ENCODE measurements at regions not wholly inside any gene's neighbourhood (a gene's known extent, or its start where the extent isn't known, plus 50 kb on each side); places are given as distances from the start of the nearest gene placed in this dataset.

- no TSS peak for BruUV-seq (replicated peaks)
- Histone ChIP-seq H3K4me3 (replicated peaks in 1 of 3; ENCODE audit: insufficient read depth in 1 of 3, low read depth in 2 of 3, low read length in 3 of 3) (no peak overlapping the region), H3K36me3 (replicated peaks in 1 of 2; ENCODE audit: control insufficient read depth in 1 of 2, insufficient read depth in 2 of 2, low read length in 2 of 2) (no peaks in the 10 kb centered on the region), H3K4me2 (ENCODE audit: low read depth, low read length) (no peak overlapping the region), H4K20me1 (ENCODE audit: insufficient read depth, low read length) (no peaks in the 10 kb centered on the region), H3K9me3 (ENCODE audit: low read length) (no peaks in the 10 kb centered on the region), H3K9ac (ENCODE audit: insufficient read depth, low read depth, low read length) (no peak overlapping the region), H3K27ac (ENCODE audit: extremely low read length, insufficient read depth, low read length) (no peak overlapping the region), H3K27me3 (ENCODE audit: control insufficient read depth in 1 of 2, insufficient read depth in 2 of 2, low read length in 2 of 2) (no peaks in the 10 kb centered on the region), H2AFZ (ENCODE audit: low read length) (no peak overlapping the region), H3K4me1 (ENCODE audit: insufficient read depth, low read length) (peaks cover 12% of the 10 kb centered on the region), H3K79me2 (ENCODE audit: insufficient read depth, low read length) (no peaks in the 10 kb centered on the region)
- DNase-seq (ENCODE audit: low spot score) (no peak), FAIRE-seq (no peak), ATAC-seq (no peak)
- in situ Hi-C loops (cut with HindIII; ENCODE audit: extremely low pct_ligation_motif_present, low pct_unique_long_range_greater_than_20kb), result no loop called here
- intact Hi-C loops (cut with micrococcal nuclease; ENCODE audit: unreplicated experiment), result no loop called here
- ChIA-PET CTCF (ENCODE audit: low intra/inter-chr PET ratio, low total read pairs) (no interaction called here), POLR2A (no interaction called here)
- no peak for TF ChIP-seq ZBTB7A (CRISPR knock-in tag; IDR thresholded peaks at IDR 0.05)
- no peak for TF ChIP-seq SRSF1 (optimal IDR thresholded peaks at IDR 0.05; ENCODE audit: low read depth, low read length)
- no peak for TF ChIP-seq EED (CRISPR knock-in tag; IDR thresholded peaks at IDR 0.05)
- no peak for TF ChIP-seq ZNF367 (CRISPR knock-in tag; IDR thresholded peaks at IDR 0.05; ENCODE audit: borderline replicate concordance)
- TF ChIP-seq SMYD3 (CRISPR knock-in tag; IDR thresholded peaks at IDR 0.05), result no peak
- TF ChIP-seq SYNCRIP (IDR thresholded peaks at IDR 0.05; ENCODE audit: insufficient read depth, low read depth, low read length), result no peak
- no peak for TF ChIP-seq MLLT10 (CRISPR knock-in tag; IDR thresholded peaks at IDR 0.05)
- 78% methylated on average over 3 of the region's 3 CpGs for WGBS (ENCODE audit: low lambda C conversion rate)
Observed at GRCh38 chr2:114157057-114157385, 267.1 kb downstream of the ACTR3 start.

GRCh38 chr2:114160263-114160981, 270.5 kb downstream of the ACTR3 start:
- no peaks in the 10 kb centered on the region for H3K36me3 ChIP-seq (replicated peaks in 1 of 2; ENCODE audit: control insufficient read depth in 1 of 2, insufficient read depth in 2 of 2, low read length in 2 of 2)
- WGBS (ENCODE audit: low lambda C conversion rate), result 3% methylated on average over 2 of the region's 2 CpGs
- no peaks in the 10 kb centered on the region for H3K9me3 ChIP-seq (ENCODE audit: low read length)
- H2AFZ ChIP-seq (ENCODE audit: low read length), result no peak overlapping the region
- 0 out of 5 replicates have a peak, but pooled peaks cover 0 to 3% of the 10 kb centered on the region in 2 experiments for H3K27me3 ChIP-seq (ENCODE audit: control insufficient read depth in 1 of 2, insufficient read depth in 2 of 2, low read length in 2 of 2)
- peaks cover 12% of the 10 kb centered on the region for H3K4me1 ChIP-seq (ENCODE audit: insufficient read depth, low read length)
- FAIRE-seq (peak; percentile 37), ATAC-seq (peak; percentile 98), DNase-seq (ENCODE audit: low spot score) (peak; percentile 80)
- in situ Hi-C loops (cut with HindIII; ENCODE audit: extremely low pct_ligation_motif_present, low pct_unique_long_range_greater_than_20kb), result no loop called here
- H3K9ac ChIP-seq (ENCODE audit: insufficient read depth, low read depth, low read length), result no peak overlapping the region
- ChIA-PET POLR2A (no interaction called here), CTCF (ENCODE audit: low intra/inter-chr PET ratio, low total read pairs) (no interaction called here)
- peak overlapping the region; percentile 15 for H3K4me2 ChIP-seq (ENCODE audit: low read depth, low read length)
- intact Hi-C loops (cut with micrococcal nuclease; ENCODE audit: unreplicated experiment), result loop anchor here (5.0 kb wide), 1 partner anchor 183 kb away; no protein-coding TSS in a partner anchor
- BruUV-seq (replicated peaks), result no TSS peak
- H4K20me1 ChIP-seq (ENCODE audit: insufficient read depth, low read length), result no peaks in the 10 kb centered on the region
- H3K79me2 ChIP-seq (ENCODE audit: insufficient read depth, low read length), result no peaks in the 10 kb centered on the region
- H3K27ac ChIP-seq (ENCODE audit: extremely low read length, insufficient read depth, low read length), result no peak overlapping the region
- no peak overlapping the region for H3K4me3 ChIP-seq (replicated peaks in 1 of 3; ENCODE audit: insufficient read depth in 1 of 3, low read depth in 2 of 3, low read length in 3 of 3)
- TF ChIP-seq KLF13 (CRISPR knock-in tag; IDR thresholded peaks at IDR 0.05) (no peak), ZNF235 (CRISPR knock-in tag; IDR thresholded peaks at IDR 0.05; ENCODE audit: borderline replicate concordance) (no peak), ZNF7 (CRISPR knock-in tag; IDR thresholded peaks at IDR 0.05) (no peak; the same call in 1 of the 2 replicates), POLR2AphosphoS5 (IDR thresholded peaks at IDR 0.05; ENCODE audit: low read depth, low read length) (no peak), ZNF878 (CRISPR knock-in tag; IDR thresholded peaks at IDR 0.05) (peak; percentile 74; the same call in 1 of the 2 replicates)
- TF ChIP-seq, protein P1, sequence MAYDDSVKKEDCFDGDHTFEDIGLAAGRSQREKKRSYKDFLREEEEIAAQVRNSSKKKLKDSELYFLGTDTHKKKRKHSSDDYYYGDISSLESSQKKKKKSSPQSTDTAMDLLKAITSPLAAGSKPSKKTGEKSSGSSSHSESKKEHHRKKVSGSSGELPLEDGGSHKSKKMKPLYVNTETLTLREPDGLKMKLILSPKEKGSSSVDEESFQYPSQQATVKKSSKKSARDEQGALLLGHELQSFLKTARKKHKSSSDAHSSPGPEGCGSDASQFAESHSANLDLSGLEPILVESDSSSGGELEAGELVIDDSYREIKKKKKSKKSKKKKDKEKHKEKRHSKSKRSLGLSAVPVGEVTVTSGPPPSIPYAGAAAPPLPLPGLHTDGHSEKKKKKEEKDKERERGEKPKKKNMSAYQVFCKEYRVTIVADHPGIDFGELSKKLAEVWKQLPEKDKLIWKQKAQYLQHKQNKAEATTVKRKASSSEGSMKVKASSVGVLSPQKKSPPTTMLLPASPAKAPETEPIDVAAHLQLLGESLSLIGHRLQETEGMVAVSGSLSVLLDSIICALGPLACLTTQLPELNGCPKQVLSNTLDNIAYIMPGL (CRISPR knock-in tag; IDR thresholded peaks at IDR 0.05; ENCODE audit: borderline replicate concordance in 1 of 2, low read depth in 1 of 2), result no peak
